ENCODE measurements at regions not wholly inside any gene's neighbourhood (a gene's known extent, or its start where the extent isn't known, plus 50 kb on each side); places are given as distances from the start of the nearest gene placed in this dataset.

DNA sequence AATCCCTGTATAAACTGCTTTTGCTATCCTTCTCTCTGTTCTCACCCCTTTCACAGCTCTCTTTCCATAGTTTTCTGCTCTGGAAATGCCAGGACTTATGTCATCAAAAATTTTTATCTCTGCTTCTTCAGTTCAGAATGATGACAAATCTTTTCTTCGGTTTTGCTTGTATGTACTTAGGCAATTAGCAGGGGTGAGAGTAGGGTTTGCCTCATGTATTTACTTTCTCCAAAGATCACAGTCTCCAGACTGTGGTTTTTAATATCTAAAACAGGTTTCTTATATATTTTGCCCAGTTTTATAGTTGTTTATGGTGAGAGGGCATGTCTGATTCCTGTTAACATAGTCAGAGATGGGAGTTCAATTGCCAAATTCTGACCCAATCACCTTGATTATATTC, 235.4 kb upstream of the LYPLAL1 start:
- H3K9me3 ChIP-seq: peaks cover 0 to 54% (median 37%) of the 10 kb centered on the region in 8 donors
- H3K27ac ChIP-seq: no peak overlapping the region
- TF ChIP-seq POLR2AphosphoS5 (IDR thresholded peaks at IDR 0.05): no peak
- TF ChIP-seq, protein P1, sequence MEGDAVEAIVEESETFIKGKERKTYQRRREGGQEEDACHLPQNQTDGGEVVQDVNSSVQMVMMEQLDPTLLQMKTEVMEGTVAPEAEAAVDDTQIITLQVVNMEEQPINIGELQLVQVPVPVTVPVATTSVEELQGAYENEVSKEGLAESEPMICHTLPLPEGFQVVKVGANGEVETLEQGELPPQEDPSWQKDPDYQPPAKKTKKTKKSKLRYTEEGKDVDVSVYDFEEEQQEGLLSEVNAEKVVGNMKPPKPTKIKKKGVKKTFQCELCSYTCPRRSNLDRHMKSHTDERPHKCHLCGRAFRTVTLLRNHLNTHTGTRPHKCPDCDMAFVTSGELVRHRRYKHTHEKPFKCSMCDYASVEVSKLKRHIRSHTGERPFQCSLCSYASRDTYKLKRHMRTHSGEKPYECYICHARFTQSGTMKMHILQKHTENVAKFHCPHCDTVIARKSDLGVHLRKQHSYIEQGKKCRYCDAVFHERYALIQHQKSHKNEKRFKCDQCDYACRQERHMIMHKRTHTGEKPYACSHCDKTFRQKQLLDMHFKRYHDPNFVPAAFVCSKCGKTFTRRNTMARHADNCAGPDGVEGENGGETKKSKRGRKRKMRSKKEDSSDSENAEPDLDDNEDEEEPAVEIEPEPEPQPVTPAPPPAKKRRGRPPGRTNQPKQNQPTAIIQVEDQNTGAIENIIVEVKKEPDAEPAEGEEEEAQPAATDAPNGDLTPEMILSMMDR (IDR thresholded peaks at IDR 0.05 in 8 of 11, conservative IDR thresholded peaks at IDR 0.05 in 3 of 11): no peak
- no peak for TF ChIP-seq POLR2A (IDR thresholded peaks at IDR 0.05)
- intact Hi-C loops (cut with DNase I; ENCODE audit: low total_unique reads): no loop called here
- peaks cover 0 to 4% (median 0%) of the 10 kb centered on the region in 6 donors for H3K4me1 ChIP-seq
- 0 to 92% (median 0%) methylated on average over 1 of the region's 1 CpG for WGBS, 5 donors
- DNase-seq: no peak
- H3K4me3 ChIP-seq: no peak overlapping the region
- H3K36me3 ChIP-seq: no peaks in the 10 kb centered on the region
- no peaks in the 10 kb centered on the region for H3K27me3 ChIP-seq (replicated peaks in 1 of 7)

DNA sequence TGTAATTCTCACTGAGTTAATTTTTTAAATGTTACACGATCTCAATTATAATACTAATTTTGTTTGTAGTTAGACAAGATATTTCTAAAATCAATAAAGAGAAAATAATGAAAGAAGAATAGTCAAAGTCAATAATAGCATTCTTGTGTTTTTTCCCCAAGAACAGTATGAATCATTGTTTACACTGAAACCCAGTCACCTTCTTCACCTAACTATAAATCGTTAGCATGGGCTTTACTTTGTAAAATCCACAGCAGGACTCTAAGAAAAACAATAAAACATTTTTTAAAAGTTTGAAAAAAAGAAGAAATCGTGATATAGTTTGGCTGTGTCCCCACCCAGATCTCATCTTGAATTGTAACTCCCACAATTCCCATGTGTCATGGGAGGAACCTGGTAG, 234.6 kb upstream of the LYPLAL1 start:
- no peak overlapping the region for H3K27ac ChIP-seq
- intact Hi-C loops (cut with DNase I; ENCODE audit: low total_unique reads): no loop called here
- 65 to 86% (median 83%) methylated on average over 3 of the region's 3 CpGs for WGBS, 5 donors
- DNase-seq: no peak
- TF ChIP-seq, protein P1 (IDR thresholded peaks at IDR 0.05 in 8 of 11, conservative IDR thresholded peaks at IDR 0.05 in 3 of 11): no peak
- TF ChIP-seq POLR2A (IDR thresholded peaks at IDR 0.05) (no peak), POLR2AphosphoS5 (IDR thresholded peaks at IDR 0.05) (no peak)
- H3K4me1 ChIP-seq: peaks cover 0 to 4% (median 0%) of the 10 kb centered on the region in 6 donors
- H3K9me3 ChIP-seq: peaks cover 0 to 54% (median 37%) of the 10 kb centered on the region in 8 donors
- H3K36me3 ChIP-seq: no peaks in the 10 kb centered on the region
- no peak overlapping the region for H3K4me3 ChIP-seq
- no peaks in the 10 kb centered on the region for H3K27me3 ChIP-seq (replicated peaks in 1 of 7)

DNA sequence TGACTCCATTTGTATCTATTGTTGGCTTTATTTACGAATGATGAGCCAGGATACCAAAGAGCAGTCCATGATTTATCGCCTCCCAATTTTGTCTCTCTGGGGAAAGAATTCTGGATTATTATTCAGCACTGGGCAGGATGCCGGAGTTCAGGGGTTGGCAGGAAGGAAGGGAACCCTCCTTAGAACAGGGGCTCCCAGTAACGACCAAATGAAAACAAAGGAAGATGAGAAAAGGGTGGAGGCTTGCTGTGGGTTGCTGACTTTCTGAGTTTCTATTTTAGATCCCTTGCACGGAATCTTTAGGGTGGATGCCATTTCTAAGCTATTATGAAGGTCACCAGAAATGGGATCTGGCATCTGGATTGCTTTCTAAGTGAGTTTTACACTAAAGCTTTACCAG, 231.2 kb upstream of the LYPLAL1 start:
- no peak for DNase-seq
- H3K9me3 ChIP-seq: peaks cover 0 to 24% (median 13%) of the 10 kb centered on the region in 8 donors
- intact Hi-C loops (cut with DNase I; ENCODE audit: low total_unique reads): no loop called here
- H3K27me3 ChIP-seq (replicated peaks in 1 of 7): no peaks in the 10 kb centered on the region
- WGBS, 5 donors: 41 to 51% (median 47%) methylated on average over 5 of the region's 5 CpGs
- no peak for TF ChIP-seq POLR2AphosphoS5 (IDR thresholded peaks at IDR 0.05)
- TF ChIP-seq, protein P1 (IDR thresholded peaks at IDR 0.05 in 8 of 11, conservative IDR thresholded peaks at IDR 0.05 in 3 of 11): no peak
- TF ChIP-seq POLR2A (IDR thresholded peaks at IDR 0.05): no peak
- no peaks in the 10 kb centered on the region for H3K36me3 ChIP-seq
- peaks cover 0 to 4% (median 0%) of the 10 kb centered on the region in 6 donors for H3K4me1 ChIP-seq
- H3K4me3 ChIP-seq: no peak overlapping the region
- H3K27ac ChIP-seq: peak overlapping the region in 2 of 8 donors; percentile 2 to 29

DNA sequence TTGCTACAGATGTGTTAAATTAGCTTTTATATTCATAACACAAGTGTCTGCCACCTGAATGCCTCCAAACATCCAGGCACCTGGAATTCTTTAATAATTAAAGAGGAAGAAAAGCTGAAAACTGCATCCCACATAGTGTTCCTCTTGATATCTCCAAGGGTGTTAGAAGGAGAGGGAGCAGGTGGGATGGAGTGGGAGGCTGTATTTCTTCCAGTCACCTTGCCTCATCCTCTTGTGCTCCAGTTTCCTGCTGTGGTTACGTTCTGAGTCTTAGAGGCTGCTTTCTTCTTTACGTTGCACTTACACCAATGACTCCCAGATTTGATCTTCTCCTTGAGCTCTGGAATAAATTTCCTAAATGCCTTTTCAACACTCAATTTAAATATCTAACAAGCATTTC, 230.3 kb upstream of the LYPLAL1 start:
- 68 to 91% (median 74%) methylated on average over 2 of the region's 2 CpGs for WGBS, 5 donors
- Histone ChIP-seq H3K27ac (peak overlapping the region in 1 of 8 donors; percentile 2), H3K4me3 (no peak overlapping the region), H3K36me3 (no peaks in the 10 kb centered on the region), H3K27me3 (replicated peaks in 1 of 7) (no peaks in the 10 kb centered on the region), H3K9me3 (peaks cover 0 to 22% (median 13%) of the 10 kb centered on the region in 8 donors), H3K4me1 (peaks cover 0 to 4% (median 0%) of the 10 kb centered on the region in 6 donors)
- TF ChIP-seq POLR2AphosphoS5 (IDR thresholded peaks at IDR 0.05) (no peak), POLR2A (IDR thresholded peaks at IDR 0.05) (no peak)
- TF ChIP-seq, protein P1 (IDR thresholded peaks at IDR 0.05 in 8 of 11, conservative IDR thresholded peaks at IDR 0.05 in 3 of 11): no peak
- intact Hi-C loops (cut with DNase I; ENCODE audit: low total_unique reads): no loop called here
- DNase-seq: no peak
